HS-5 (cell line): ENCODE measurements at regions not wholly inside any gene's neighbourhood (a gene's known extent, or its start where the extent isn't known, plus 50 kb on each side); places are given as distances from the start of the nearest gene placed in this dataset.
"Not testable (repeated sequence)": the region's sequence is repeated elsewhere in the genome, so short reads cannot be mapped to it uniquely, and the experiment has no call there.

Source experiments
- DNase-seq: peaks from one replicate; pipeline ENCODE4 v3.0.0-alpha.2; 2012; ENCODE audit warnings: low read depth

GRCh38 chr7:110291430-110291829, 799.5 kb upstream of the LRRN3 start:
- no peak for DNase-seq

- DNase-seq, result no peak
Observed at GRCh38 chr7:110296321-110296720, 794.6 kb upstream of the LRRN3 start.

GRCh38 chr7:110307776-110308175, 783.2 kb upstream of the LRRN3 start:
- DNase-seq, result no peak

GRCh38 chr7:110308791-110309190, 782.1 kb upstream of the LRRN3 start:
- DNase-seq, result no peak

- DNase-seq, result no peak
Observed at GRCh38 chr7:110309941-110310340, 781.0 kb upstream of the LRRN3 start.

- no peak for DNase-seq
Observed at GRCh38 chr7:110311556-110311955, 779.4 kb upstream of the LRRN3 start.

GRCh38 chr7:110317541-110318265, 773.2 kb upstream of the LRRN3 start:
- DNase-seq, result no peak

- not testable (repeated sequence) for DNase-seq
Observed at GRCh38 chr7:110320285-110320684, 770.6 kb upstream of the LRRN3 start.

- DNase-seq, result no peak
Observed at GRCh38 chr7:110322796-110323195, 768.1 kb upstream of the LRRN3 start.

DNA sequence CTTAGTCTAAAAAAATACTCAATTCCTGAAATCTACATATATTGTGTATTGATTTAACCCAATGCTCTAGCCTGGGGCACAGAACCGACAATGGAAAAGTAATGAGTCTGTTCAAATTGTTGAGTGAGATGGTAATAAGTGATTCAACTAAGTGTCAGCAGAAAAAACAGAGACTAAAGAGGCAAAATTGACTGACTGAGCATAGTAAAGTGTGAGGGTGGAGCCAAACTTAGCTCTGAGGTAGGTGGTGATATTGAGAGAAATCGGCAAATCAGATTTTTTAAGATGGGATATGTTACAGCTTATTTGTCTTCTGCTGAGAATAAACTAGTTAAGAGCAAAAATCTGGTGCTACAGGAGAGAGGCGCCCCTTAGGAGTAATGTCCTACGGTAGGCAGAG, 764.0 kb upstream of the LRRN3 start:
- no peak for DNase-seq

DNA sequence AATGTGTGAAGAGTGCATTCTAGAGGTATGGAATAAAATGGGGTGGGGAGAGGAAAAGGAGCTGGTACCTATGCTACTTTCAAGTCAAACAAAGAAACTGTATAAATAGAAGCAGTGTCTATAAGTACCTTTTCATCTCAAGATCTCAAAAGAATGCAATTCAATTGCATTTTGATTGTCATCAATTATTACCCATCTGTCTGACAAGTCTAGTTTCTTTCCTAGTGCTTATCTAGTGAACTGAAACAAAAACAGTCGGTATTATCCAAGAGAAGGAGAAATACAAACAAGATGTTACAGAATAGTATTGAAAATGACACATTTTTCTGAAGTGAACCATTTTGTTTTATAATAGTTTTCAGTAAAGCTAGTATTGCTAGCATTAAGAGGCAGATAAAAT, 754.5 kb upstream of the LRRN3 start:
- DNase-seq, result no peak

DNA sequence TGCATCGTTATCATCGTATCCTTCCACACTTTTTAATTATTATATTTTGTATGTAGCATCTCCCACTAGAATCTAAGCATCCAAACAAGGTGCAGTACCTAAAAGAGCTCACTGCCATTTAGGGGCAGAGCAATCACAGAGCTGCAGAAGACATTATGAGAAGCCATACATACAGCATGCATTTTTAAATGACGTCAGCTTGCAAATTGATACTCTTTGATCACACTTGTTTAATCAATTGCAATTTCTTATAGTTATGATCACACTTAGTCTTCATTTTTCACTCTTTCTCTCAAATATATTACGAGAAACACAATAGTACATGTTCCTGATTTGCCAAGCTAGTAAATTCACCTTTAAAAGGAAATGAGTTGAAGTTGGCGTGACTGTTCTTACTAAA, 753.3 kb upstream of the LRRN3 start:
- no peak for DNase-seq

GRCh38 chr7:110347081-110347480, 743.8 kb upstream of the LRRN3 start:
- DNase-seq, result no peak

- no peak for DNase-seq
Observed at GRCh38 chr7:110356438-110356837, 734.5 kb upstream of the LRRN3 start.

DNA sequence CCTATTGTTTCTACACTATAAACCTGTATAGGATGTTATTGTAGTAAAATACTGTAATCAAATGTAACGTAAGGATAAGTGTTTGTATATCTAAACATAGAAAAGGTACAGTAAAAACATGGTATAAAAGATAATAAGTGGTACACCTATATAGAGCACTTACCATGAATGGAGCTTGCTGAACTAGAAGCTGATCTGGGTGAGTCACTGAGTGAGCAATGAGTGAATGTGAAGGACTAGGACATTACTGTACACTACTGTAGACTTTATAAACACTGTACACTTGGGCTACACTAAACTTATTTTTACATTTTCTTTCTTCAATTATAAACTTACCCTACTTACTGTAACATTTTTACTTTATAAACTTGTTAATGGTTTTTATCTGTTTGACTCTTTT, 732.9 kb upstream of the LRRN3 start:
- DNase-seq, result no peak

GRCh38 chr7:110371709-110372108, 719.2 kb upstream of the LRRN3 start:
- no peak for DNase-seq

DNA sequence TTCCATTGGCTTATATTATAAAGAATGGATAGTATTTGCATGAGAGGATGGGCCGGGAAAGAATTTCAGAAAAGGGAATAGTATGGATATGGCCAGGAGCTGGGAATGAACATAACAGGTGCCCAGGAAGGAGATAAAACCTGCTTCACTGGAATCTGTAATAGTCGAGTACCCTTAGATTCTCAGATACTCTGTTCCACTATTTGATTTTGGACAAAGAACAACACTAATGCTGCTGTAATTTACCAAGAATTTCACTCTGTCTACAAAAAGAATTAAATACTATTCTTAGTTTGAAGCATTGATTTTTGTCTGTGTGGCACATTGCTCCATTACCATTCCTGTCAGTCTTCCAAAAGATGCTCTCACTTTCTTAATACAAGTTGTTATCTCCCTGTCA, 718.2 kb upstream of the LRRN3 start:
- DNase-seq, result no peak

GRCh38 chr7:110373416-110373815, 717.5 kb upstream of the LRRN3 start:
- DNase-seq, result no peak

DNA sequence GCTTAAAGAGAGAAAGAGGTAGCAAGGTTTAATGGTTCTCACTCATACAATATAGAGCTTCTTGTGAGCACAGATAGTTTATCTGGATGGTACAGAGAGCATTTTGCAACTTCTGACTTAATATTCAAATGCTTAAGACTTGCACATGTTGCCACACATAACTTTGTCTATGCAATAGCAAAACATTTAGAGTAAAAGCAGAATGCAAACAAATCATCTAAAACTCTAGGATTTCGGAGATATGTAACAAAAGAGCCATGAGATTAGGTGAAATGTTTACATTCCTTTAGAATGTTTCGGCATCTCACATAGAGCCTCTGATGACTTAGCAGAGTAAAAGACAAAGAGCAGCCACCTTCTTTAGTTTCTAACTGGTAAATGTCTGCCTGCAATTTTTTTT, 717.1 kb upstream of the LRRN3 start:
- DNase-seq, result no peak

- no peak for DNase-seq
Observed at GRCh38 chr7:110375068-110375467, 715.9 kb upstream of the LRRN3 start.

- no peak for DNase-seq
Observed at GRCh38 chr7:110382736-110383135, 708.2 kb upstream of the LRRN3 start.

DNA sequence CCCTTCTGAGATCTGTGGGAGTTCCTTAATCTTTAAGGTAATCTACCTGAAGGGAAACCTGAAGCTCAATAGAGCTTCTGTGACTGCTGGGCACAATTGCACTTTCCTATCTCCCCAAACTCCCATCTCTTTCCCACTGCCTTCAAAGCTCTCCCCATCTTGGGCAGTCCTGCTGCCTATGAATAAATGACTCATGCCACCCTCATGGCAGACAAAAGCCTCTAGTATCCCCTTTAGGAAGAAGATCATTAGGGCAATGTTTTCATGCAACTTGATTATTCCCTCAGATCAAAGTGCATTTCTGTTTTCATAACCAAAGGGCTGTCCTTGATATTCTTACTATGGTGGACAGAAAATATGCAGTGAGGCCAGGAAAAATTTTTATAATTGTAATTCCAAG, 704.9 kb upstream of the LRRN3 start:
- no peak for DNase-seq

DNA sequence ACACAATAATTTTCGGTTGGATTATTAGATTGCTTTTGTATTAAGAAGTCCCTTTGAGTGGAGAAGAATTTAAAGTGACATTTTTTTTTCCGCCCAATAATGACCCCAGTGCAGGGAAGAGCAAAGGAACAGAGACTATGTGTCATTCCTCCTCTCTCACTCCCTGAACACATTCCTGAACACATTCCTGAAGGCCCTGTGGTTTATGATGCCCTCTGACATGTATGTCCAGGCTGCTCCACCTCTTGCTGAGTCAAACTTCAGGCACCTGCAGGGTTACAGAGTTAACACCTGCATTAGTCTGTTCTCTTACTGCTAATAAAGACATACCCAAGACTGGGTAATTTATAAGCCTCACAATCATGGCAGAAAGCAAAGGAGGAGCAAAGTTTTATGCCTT, 704.0 kb upstream of the LRRN3 start:
- peak; percentile 16 for DNase-seq

DNA sequence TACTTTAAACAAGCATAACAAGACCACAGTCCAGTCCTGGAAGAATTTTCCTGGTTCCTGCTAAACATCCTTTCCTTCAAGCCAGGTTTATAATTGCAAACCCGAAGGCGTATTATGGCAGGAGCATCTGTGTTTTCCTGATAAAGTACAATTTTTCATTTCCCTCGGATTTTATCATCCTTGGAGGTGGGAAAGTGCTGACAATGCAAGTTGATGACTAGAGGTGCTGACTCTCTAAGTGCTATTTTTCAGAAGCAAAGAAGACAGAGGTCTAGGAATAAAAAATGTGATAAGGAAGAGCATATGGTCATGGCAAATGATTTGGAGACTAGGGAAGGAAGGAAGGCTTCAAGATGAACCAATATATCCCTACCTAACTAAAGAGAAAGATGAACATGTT, 703.2 kb upstream of the LRRN3 start:
- DNase-seq, result no peak

DNA sequence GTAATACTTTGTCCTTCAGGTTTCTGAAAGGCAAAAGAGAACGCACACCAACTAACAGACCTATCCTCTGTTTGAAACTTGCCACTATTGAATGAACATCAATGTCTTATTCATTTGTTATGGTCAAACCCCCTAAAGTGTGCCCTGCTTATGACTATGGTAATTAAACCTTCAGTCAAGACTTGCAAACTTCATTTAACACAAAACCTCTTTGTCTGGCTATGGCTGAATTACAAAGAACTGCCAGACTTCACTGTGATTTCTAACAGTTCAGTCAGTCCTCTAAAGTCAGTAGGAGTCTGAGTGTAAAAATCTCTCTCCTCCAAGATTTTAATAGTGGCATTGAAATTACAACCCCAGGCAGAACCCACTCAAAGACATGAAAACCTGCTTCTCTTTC, 702.5 kb upstream of the LRRN3 start:
- no peak for DNase-seq
